Stimulated activated CD4-positive, alpha-beta T cell treated with anti-CD3 and anti-CD28 coated beads, Interleukin-12 subunit alpha, Interleukin-12 subunit beta, amount 100 ng/mL, for 24 hours (primary cell): ENCODE measurements at regions not wholly inside any gene's neighbourhood (a gene's known extent, or its start where the extent isn't known, plus 50 kb on each side); places are given as distances from the start of the nearest gene placed in this dataset.
"Not testable (repeated sequence)": the region's sequence is repeated elsewhere in the genome, so short reads cannot be mapped to it uniquely, and the experiment has no call there.

Source experiments
- DNase-seq, 2 experiments: peaks; one replicate each; pipeline ENCODE4 v3.0.0-alpha.2; 2020; ENCODE audit warnings: low read depth in 2 of 2

- no peak for DNase-seq
Measured at GRCh38 chr2:83282043-83282795, 1176.9 kb downstream of the SUCLG1 start.

- no peak for DNase-seq
Measured at GRCh38 chr2:83280391-83280790, 1178.7 kb downstream of the SUCLG1 start.

GRCh38 chr2:83273322-83273721, 1185.8 kb downstream of the SUCLG1 start:
- no peak for DNase-seq

GRCh38 chr2:83261591-83262136, 1197.4 kb downstream of the SUCLG1 start:
- no peak for DNase-seq

- no peak for DNase-seq
Measured at GRCh38 chr2:83253848-83254247, 1205.2 kb downstream of the SUCLG1 start.

GRCh38 chr2:83251321-83251872, 1207.7 kb downstream of the SUCLG1 start:
- DNase-seq: no peak

GRCh38 chr2:83245806-83246537, 1213.1 kb downstream of the SUCLG1 start:
- DNase-seq: not testable (repeated sequence)

- DNase-seq: no peak
Measured at GRCh38 chr2:83240611-83241010, 1218.5 kb downstream of the SUCLG1 start.

GRCh38 chr2:83238111-83238510, 1221.0 kb downstream of the SUCLG1 start:
- no peak for DNase-seq

- DNase-seq: no peak
Measured at GRCh38 chr2:83234246-83234645, 1224.8 kb downstream of the SUCLG1 start.

GRCh38 chr2:83233781-83234180, 1225.3 kb downstream of the SUCLG1 start:
- DNase-seq: no peak

- no peak for DNase-seq
Measured at GRCh38 chr2:83233326-83233725, 1225.8 kb downstream of the SUCLG1 start.

- no peak for DNase-seq
Measured at GRCh38 chr2:83229443-83229842, 1229.6 kb downstream of the SUCLG1 start.

GRCh38 chr2:83224591-83225200, 1234.4 kb downstream of the SUCLG1 start:
- DNase-seq: no peak

- DNase-seq: no peak
Measured at GRCh38 chr2:83221258-83221657, 1237.8 kb downstream of the SUCLG1 start.

GRCh38 chr2:83217854-83218253, 1241.2 kb downstream of the SUCLG1 start:
- DNase-seq: no peak

GRCh38 chr2:83196225-83196624, 1262.9 kb downstream of the SUCLG1 start:
- no peak for DNase-seq

GRCh38 chr2:83191316-83191715, 1267.8 kb downstream of the SUCLG1 start:
- no peak for DNase-seq

GRCh38 chr2:83186105-83186760, 1272.8 kb downstream of the SUCLG1 start:
- DNase-seq: no peak

- DNase-seq: not testable (repeated sequence)
Measured at GRCh38 chr2:83180862-83181530, 1278.1 kb downstream of the SUCLG1 start.

GRCh38 chr2:83176539-83176938, 1282.5 kb downstream of the SUCLG1 start:
- no peak for DNase-seq
